LNCaP clone FGC (cell line): ENCODE measurements at regions not wholly inside any gene's neighbourhood (a gene's known extent, or its start where the extent isn't known, plus 50 kb on each side); places are given as distances from the start of the nearest gene placed in this dataset.

Source experiments
- DNase-seq: peaks from one replicate; pipeline ENCODE4 v3.0.0-alpha.2; 2011; ENCODE audit warnings: low read depth
- H3K4me3 ChIP-seq: 2 replicates; pipeline ENCODE4 v1.5.1; 2011; ENCODE audit warnings: mild to moderate bottlenecking, low read depth, low read length, control low read depth
- TF ChIP-seq, protein P1 (sequence below): IDR thresholded peaks from 2 replicates; pipeline ENCODE4 v1.5.1; 2012; ENCODE audit warnings: mild to moderate bottlenecking; ENCODE audit not compliant: control insufficient read depth, insufficient read depth; ENCODE audit errors: extremely low read depth

GRCh38 chr2:186325827-186326535, 160.1 kb upstream of the ZC3H15 start:
- H3K4me3 ChIP-seq: no peak overlapping the region
- no peak for DNase-seq
- TF ChIP-seq, protein P1, sequence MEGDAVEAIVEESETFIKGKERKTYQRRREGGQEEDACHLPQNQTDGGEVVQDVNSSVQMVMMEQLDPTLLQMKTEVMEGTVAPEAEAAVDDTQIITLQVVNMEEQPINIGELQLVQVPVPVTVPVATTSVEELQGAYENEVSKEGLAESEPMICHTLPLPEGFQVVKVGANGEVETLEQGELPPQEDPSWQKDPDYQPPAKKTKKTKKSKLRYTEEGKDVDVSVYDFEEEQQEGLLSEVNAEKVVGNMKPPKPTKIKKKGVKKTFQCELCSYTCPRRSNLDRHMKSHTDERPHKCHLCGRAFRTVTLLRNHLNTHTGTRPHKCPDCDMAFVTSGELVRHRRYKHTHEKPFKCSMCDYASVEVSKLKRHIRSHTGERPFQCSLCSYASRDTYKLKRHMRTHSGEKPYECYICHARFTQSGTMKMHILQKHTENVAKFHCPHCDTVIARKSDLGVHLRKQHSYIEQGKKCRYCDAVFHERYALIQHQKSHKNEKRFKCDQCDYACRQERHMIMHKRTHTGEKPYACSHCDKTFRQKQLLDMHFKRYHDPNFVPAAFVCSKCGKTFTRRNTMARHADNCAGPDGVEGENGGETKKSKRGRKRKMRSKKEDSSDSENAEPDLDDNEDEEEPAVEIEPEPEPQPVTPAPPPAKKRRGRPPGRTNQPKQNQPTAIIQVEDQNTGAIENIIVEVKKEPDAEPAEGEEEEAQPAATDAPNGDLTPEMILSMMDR: no peak

DNA sequence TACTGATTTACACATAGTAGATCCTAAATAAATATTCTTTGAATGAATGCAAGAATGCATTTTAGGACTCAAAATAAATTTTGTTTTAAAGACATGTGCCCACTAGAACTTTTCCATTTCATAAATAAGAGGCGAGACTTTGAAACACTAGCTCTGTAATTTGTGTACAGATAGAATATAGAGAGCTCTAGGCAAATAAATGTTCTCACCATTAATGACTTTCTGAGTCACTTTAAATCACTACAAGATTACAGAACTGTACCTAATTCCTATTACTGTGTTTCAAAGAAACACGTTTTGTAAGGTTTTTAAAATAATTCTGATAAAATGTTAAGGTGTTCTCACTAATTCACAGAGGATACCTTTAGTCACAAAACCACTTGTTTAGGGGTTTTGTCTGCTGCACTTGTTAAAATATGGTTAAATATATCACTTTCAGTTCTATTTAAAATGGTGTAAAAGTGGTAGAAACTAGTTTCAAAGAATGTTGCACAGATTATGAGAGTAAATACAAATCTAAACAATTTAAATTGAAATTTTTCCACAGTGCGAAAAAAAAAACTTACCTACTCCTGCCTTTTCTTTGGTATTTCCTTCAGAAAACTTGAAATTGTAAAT, 158.7 kb upstream of the ZC3H15 start:
- no peak for DNase-seq
- TF ChIP-seq, protein P1: no peak
- no peak overlapping the region for H3K4me3 ChIP-seq

DNA sequence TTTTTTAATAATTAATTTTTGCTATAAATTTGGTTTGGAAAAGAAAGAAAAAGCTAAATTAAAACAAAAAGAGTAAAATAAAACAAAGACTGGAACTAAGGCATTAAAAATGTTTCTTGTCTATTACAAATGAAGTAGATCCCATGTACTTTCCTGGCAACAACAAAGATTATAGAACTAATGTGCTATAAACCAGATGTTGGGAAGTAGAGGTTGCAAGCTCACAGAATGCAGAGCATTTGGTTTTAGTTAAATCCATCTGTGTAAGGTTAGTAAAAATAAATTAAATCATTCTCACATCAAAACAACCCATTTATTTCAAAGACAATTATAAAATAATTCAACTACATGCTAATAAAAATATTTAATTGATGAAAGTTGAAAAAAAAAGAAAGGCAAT, 157.2 kb upstream of the ZC3H15 start:
- no peak for DNase-seq
- TF ChIP-seq, protein P1: no peak
- no peak overlapping the region for H3K4me3 ChIP-seq

DNA sequence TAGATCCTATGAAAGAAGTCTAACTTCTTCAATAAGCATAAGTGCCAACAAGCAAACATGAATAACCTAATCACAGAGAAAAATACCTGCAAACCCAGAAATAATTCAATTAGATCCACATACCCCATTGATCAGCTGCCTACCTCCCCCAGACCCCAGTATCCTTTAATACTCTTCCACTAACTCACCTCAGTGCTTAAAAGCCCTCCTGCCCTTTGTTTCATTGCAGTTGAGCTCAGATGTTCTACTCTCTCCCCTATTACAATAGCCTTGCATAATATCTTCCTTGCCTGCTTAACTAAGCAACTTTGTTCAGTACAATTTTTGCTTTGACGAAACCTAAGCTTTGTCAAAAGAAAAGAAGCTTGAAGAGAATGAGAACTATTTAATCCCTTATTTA, 156.0 kb upstream of the ZC3H15 start:
- TF ChIP-seq, protein P1: no peak
- H3K4me3 ChIP-seq: no peak overlapping the region
- no peak for DNase-seq

GRCh38 chr2:186339716-186340115, 146.3 kb upstream of the ZC3H15 start:
- TF ChIP-seq, protein P1: no peak
- H3K4me3 ChIP-seq: no peak overlapping the region
- no peak for DNase-seq

DNA sequence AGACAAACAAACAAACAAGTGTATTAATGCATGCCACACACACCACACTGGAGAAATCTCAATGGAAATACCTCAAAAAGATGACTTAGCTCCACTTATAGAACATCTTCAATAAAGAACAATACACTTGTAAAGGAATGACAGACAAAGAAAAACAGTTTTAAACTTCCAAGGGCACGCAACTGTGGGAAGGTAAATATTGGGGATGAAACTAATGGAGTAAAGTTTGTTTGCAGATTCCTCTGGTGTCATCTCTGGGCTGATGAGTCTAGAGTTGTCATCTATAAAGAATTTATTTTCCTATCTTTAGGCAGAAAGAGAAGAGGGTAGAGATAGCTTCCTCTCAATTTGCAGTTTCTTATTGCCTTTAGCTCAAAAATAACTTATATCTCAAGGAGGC, 144.0 kb upstream of the ZC3H15 start:
- DNase-seq: no peak
- TF ChIP-seq, protein P1: no peak
- H3K4me3 ChIP-seq: no peak overlapping the region

GRCh38 chr2:186345745-186346144, 140.3 kb upstream of the ZC3H15 start:
- no peak overlapping the region for H3K4me3 ChIP-seq
- TF ChIP-seq, protein P1: no peak
- no peak for DNase-seq
